CD4-positive, alpha-beta T cell treated with Interleukin-4 for 1 hour (primary cell): ENCODE measurements at regions not wholly inside any gene's neighbourhood (a gene's known extent, or its start where the extent isn't known, plus 50 kb on each side); places are given as distances from the start of the nearest gene placed in this dataset.
"Not testable (repeated sequence)": the region's sequence is repeated elsewhere in the genome, so short reads cannot be mapped to it uniquely, and the experiment has no call there.

Experiments
- DNase-seq, 2 donors: peaks; one replicate each; pipeline ENCODE4 v3.0.0-alpha.2; 2020 to 2022

DNA sequence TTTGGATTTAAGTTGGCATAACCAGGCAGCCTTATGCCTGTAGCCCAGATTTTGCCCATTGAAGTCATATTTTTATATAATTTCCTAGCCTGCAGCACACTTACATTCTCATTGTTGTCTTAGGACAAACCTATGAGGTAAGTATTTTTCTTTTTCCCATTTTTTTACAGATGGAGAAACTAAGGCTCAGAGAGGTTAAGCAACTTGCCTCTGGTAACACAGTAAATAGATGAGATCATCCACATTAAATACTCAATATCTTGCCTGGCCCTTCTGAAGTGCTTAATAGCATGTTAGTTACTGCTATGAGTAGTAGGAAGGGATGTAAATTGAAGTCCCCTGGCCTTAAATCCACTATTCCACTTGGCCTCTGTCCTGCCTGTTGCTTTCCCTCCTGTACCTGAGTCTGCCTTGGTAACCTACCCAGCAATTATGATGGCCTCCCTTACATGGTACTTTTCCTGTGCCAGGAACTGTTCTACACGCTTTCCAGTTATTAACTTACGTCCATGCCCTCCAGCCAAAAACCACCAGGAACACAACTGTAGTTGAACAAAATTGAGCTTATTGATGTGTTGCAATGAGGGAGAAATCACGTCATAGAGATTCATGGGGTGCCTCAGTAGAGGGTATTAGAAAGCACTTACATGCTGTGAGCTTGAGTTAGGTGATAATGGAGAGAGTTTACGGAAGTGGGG, 111.6 kb upstream of the FGGY start:
- no peak for DNase-seq

- DNase-seq, result no peak
Observed at GRCh38 chr1:59186656-59187055, 110.2 kb upstream of the FGGY start.

GRCh38 chr1:59188413-59189213, 108.3 kb upstream of the FGGY start:
- DNase-seq, result no peak

DNA sequence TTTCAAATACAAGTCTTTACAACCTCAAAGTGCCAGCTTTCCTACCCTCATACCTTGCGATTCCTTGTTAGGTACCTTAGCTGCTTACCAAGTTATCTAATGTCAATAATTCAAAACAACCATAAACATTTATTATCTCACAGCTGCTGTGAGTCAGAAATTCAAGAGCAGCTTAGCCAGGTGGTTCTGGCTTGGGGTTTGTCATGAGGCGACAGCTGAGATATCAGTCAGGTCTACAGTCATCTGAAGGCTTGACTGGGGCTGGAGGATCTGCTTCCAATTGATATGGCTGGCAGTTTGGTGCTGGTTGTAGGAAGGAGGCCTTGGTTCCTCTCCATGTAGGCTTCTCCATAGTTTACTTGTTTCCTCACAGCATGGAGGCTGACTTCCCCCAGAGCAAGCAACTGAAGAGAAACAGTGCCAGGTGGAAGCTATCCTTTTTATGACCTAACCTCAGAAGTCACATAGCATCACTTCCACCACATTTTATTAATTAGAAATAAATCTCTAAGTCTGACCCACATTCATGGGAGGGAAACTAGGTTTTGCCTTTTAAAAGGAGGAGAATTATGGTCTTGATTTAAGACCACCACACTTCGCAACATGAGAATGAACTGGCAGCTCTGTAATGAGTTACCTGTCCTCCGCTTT, 103.3 kb upstream of the FGGY start:
- no peak for DNase-seq

GRCh38 chr1:59194621-59195020, 102.3 kb upstream of the FGGY start:
- no peak for DNase-seq

- DNase-seq, result no peak
Observed at GRCh38 chr1:59195151-59195550, 101.7 kb upstream of the FGGY start.

- DNase-seq, result no peak
Observed at GRCh38 chr1:59198564-59198963, 98.3 kb upstream of the FGGY start.

DNA sequence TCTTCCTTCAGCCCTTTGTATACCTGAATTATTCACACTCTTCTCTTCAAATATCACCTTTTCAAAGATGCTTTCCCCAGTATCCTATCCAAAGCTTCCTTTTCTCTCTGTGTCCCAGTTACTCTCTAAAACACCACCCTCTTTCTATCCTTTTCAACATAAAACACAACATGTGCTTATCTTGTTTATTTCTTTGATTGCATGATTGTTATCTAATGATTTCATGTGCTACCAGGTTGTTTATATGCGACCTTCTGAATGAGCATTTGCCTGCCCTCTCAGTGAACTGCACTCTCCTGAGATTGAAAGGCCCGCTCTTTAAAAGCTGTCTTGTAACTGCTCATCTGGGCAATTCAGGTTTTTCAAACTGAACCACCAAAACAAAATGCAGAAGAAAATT, 97.7 kb upstream of the FGGY start:
- no peak for DNase-seq

DNA sequence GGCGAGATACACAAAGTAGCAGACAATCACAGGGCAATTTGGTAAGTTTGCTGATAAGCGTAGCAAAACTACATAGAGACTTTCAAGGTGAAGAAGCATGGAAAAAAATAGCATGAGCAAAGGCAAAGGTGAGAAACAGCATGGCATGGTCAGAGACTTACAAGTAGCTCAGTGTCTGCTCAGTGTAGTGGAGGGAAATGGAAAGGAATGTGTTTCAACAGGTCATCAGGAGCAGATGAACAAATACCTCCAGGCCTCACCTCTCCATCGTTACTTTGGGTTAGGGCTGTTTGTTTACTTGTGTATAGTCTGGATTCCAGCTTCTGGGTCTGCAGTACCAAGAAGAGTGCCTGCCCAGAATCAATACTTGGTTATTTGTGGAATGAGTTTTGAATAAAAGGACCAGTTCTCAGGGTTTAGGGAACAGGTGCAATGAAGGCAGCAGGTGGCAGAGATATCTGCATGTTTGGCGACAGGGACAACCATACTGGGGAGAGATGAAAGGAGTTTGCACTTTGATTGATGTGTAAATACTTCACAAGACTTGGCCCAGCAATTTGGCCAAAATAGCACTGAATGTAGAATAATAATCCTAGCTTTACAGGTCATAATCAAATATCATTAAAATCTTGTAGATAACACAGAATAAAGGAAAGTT, 97.0 kb upstream of the FGGY start:
- DNase-seq, result no peak

GRCh38 chr1:59201341-59201740, 95.6 kb upstream of the FGGY start:
- no peak for DNase-seq

- DNase-seq, result no peak
Observed at GRCh38 chr1:59202455-59202854, 94.4 kb upstream of the FGGY start.

DNA sequence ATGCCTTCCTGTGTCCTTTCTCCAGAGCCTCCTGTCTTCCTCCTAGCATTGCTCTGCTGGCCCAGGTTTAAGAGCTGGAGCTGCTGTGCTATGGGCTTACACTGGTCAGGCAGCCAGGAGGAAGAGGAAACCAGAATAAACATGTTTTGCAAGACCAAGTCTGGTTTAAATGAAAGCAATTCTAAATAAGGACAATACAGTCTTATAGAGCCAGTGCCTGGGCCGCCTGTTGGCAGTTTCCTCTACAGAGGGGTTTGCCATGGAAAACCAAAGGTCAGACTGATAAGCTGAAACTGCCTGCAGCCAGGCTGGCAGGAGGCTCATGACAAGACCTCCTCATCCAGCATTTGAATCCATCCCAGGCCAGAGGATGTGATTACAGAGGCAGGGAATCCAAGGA, 92.9 kb upstream of the FGGY start:
- DNase-seq, result no peak

GRCh38 chr1:59206616-59207015, 90.3 kb upstream of the FGGY start:
- not testable (repeated sequence) for DNase-seq

- not testable (repeated sequence) for DNase-seq
Observed at GRCh38 chr1:59210430-59210829, 86.5 kb upstream of the FGGY start.

DNA sequence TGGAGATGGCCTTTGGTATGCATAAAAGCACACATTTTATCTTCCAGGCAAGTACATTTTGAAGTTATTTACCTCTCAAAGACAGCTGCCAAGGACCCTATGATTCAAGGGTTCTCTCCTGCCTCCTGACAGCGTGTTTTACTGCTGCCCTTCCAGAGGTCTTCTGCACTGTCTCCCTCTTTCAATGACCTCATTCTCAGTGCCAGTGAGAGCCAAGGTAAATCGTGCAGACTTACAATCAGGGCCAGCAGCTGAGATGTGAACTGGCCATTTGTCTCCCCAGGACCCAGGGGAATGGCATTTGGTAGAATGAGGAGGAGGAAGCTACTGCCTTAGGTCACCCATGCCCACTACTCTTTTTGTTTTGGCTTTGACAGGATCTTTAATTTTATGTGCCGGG, 84.2 kb upstream of the FGGY start:
- no peak for DNase-seq

DNA sequence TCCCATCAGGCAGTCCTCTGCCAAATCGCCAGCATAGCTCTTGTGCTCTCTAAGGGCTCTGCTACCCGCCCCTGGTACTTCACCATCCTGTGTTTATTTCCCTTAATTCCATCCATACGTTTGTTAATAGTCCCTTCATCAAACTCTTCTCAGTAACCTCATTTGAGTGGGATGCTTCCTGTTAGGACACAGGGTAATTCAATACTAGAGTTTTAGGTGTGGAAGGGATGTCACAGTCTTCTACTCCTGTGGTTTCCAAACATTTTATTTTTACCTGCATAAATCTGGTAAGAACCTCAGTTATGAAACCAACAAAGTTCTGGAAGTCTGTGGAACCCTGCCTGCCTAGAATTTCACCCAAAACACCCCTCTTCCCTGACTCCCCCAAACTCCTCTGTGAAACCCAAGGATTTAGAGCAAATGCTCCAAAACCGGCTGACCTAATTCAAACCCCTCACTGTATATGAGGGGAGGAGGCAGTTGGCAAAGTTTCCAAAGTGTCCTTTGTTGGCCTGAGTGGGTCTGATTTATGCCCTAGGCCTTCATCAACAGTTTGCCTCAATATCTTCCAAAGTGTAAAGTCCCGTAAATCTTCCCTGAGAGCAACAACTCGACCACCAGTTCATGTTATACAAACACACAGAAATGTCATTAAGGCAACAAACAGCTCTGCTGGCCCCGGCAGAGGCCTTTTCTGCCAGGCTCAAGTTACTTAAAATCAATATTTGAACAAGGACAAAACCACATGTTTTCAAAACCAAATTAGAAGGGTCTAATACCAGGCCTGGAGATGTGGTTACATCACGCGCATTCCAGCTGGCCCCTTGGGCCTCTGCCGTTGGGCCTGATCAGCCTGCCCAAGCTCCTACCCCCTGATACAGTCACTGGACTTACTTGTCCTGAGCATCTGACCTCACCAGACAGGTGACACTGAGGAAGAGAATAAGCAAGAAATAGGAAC, 82.4 kb upstream of the FGGY start:
- DNase-seq, result no peak

DNA sequence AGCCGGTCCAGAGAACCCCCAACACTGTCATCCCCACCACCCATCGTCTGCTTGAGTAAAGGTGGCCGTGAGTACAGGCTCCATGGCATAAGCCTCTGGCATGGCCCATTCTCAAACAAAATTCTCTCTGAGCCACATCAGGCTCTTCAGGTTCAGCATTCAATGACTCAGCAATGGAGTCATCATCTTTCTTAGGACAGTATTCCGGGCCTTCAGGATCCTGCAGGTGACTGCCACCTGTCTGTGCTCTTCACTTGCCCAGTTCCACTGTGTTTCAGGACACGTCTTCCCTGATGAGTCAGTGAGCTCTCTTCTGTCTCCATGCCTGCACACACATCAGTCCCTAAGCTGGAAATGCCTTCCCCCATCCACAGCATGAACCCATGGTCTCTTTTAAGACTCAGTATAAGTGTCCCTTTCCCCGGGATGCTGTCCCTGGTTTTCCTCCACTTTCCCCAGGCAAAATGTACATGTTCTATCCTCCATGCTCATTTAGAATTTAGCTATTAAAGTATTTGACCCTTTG, 81.1 kb upstream of the FGGY start:
- DNase-seq, result no peak

DNA sequence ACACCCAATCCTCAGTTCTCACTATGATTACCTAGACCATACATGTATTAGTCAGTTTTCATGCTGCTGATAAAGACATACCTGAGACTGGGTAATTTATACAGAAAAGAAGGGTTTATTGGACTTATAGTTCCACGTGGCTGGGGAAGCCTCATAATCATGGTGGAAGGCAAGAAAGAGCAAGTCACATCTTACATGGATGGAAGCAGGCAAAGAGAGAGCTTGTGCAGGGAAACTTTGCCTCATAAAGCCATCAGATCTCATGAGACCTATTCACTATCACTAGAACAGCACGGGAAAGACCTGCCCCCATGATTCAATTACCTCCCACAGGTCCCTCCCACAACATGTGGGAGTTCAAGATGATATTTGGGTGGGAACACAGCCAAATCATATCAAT, 79.5 kb upstream of the FGGY start:
- not testable (repeated sequence) for DNase-seq

- no peak for DNase-seq
Observed at GRCh38 chr1:59218521-59219236, 78.2 kb upstream of the FGGY start.

GRCh38 chr1:59219916-59220315, 77.0 kb upstream of the FGGY start:
- no peak for DNase-seq

DNA sequence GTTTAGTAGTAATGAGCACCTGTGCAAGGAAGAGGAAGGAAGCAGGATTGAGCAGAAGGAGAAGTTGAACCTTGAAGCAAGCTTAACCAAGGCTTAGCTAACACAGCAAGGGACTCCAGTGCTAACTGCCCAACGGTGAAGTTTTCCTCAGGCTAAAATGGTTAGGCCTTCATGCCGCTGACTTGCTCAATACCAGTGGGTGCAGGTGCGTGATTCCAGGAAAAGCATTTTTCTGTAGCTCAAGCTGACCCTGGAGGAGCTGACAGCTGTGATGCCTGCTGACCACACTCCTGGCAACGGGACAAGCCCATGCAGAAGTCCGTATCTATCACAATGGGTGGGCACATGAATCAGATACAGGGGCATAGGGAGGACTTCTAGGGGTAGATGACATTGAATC, 76.5 kb upstream of the FGGY start:
- DNase-seq, result no peak
